NCI-H526 (cell line): ENCODE measurements at regions not wholly inside any gene's neighbourhood (a gene's known extent, or its start where the extent isn't known, plus 50 kb on each side); places are given as distances from the start of the nearest gene placed in this dataset.
"Not testable (repeated sequence)": the region's sequence is repeated elsewhere in the genome, so short reads cannot be mapped to it uniquely, and the experiment has no call there.

Source experiments
- DNase-seq, 2 experiments: peaks; one replicate each; lab custom pipeline; 2025; lab: John Stamatoyannopoulos, UW

DNA sequence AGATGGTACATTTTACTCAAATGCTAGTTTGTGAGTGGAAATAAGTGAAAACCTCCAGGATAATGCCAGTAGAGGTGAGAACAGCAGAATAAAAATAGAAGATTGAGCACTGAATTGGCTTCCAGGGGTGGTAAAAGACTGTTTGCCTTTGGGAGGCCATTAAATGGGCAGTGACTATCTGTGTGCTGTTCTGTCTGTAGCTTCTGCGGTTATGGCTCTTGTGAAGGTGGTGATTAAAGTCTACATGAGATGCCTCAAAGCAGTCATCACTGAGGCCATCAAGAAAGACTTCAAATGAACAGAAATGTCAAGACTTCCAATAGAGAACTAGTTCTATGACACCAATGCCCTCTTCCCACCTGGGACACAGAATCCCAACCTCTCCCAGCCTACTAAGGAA is 108.8 kb downstream of the EFHB start:
- DNase-seq, result no peak

- no peak for DNase-seq
Observed at GRCh38 chr3:19822805-19823204, 111.2 kb downstream of the EFHB start.

- DNase-seq, result no peak
Observed at GRCh38 chr3:19816631-19817030, 117.4 kb downstream of the EFHB start.

- no peak for DNase-seq
Observed at GRCh38 chr3:19815805-19816204, 118.2 kb downstream of the EFHB start.

DNA sequence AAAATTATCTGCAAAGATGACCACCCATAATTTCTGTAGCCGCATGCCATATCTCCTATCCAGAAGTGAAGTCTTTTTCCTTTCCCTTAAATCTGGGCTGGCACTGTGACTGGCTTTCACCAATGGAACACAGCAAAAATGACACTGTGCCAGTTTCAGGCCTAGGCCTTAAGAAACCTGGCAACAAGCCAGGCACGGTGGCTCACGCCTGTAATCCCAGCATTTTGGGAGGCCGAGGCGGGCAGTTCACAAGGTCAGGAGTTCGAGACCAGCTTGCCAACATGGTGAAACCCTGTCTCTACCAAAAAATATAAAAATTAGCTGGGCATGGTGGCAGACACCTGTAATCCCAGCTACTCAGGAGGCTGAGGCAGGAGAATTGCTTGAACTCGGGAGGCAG is 120.3 kb downstream of the EFHB start:
- not testable (repeated sequence) for DNase-seq

- no peak for DNase-seq
Observed at GRCh38 chr3:19811689-19812088, 122.3 kb downstream of the EFHB start.

GRCh38 chr3:19808834-19809233 is 125.2 kb downstream of the EFHB start:
- DNase-seq, result no peak

- DNase-seq, result no peak
Observed at GRCh38 chr3:19799887-19800286, 134.1 kb downstream of the EFHB start.

- DNase-seq, result no peak
Observed at GRCh38 chr3:19799115-19799514, 134.9 kb downstream of the EFHB start.

DNA sequence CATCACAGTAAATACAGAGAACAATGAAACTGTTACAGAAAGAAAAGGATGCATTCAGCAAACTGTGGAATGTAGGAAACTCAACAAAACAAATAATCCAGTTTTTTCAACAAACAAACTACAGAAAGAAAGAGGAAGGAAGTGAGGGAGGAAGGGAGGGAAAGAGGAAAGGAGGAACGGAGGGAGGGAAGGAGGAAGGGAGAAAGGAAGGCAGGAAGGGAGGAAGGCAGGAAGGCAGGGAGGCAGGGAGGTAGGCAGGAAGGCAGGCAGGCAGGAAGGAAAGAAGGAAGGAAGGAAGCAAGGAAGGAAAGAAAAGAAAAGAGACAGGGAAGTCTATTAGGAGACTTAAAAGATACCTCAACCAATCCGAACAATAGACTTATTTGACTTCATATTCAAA is 135.7 kb downstream of the EFHB start:
- no peak for DNase-seq

DNA sequence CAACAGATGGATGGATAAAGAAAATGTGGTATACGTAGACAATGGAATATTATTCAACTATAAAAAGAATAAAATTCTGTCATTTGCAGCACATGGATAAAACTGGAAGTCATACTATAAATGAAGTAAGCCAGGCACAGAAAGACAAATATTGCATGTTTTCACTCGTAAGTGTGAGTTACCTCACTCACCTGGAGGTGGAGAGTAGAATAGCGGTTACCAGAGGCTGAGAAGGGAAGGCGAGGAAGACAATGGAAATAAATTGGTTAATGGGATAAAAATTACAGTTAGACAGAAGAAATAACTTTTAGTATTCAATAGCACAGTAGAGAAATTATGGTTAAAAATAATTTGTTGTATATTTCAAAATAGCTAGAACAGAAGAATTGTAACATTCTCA is 141.6 kb downstream of the EFHB start:
- no peak for DNase-seq

DNA sequence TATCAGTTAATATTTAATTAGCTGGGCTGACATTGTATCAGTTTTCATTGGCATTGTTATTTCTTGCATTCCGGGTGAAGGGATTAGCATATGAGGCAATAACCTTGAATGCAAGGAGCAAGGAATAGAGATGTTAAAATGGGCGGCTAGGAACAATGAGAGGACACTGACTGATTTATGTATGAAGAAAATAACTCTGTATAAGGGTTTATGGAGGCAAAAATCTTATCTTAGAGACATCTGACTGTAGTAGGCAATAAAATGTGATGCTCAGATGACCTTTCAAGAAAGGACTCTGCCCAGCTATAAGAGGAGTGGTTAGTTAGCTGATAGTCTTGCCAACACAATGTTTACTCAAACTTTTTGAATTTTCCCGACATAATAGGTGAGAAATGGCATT is 158.3 kb downstream of the EFHB start:
- no peak for DNase-seq

DNA sequence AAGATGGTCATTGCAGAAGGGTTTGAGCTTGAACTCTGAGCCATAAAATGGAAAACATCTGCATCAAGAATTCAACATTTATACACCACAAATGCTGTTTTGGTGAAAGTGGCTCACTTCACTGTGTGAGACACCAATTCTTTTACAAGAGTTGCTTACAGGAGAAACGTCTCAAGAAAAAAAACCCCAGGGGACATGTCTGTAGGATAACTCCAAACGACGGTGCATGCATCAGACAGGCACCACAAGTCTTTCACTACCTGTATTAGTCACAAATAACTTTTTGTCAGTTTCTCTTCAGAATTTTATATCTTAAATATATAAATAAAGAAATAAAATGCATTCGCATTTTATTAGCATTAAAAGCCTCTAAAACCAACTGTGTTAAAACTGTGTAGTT is 164.3 kb downstream of the EFHB start:
- DNase-seq, result no peak

DNA sequence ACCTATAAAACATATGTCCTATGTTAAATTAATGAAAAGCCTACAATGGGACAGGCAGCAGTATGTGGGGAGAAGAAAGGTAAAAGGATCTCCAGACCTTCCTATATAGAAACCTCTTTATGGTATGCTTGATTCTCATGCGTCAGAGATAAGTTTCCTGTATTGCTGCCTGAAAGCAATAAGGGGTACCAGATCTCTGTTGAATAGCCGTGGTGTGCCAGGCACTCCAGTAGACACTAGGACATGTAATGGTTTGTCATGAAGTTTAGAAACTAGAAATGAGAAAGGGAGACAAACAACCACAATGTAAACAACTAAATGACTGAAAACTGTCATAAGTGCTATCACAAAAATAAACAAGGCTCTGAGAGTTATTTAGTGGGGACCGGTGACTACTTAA is 168.1 kb downstream of the EFHB start:
- DNase-seq, result no peak

GRCh38 chr3:19757773-19758172 is 176.2 kb downstream of the EFHB start:
- no peak for DNase-seq

DNA sequence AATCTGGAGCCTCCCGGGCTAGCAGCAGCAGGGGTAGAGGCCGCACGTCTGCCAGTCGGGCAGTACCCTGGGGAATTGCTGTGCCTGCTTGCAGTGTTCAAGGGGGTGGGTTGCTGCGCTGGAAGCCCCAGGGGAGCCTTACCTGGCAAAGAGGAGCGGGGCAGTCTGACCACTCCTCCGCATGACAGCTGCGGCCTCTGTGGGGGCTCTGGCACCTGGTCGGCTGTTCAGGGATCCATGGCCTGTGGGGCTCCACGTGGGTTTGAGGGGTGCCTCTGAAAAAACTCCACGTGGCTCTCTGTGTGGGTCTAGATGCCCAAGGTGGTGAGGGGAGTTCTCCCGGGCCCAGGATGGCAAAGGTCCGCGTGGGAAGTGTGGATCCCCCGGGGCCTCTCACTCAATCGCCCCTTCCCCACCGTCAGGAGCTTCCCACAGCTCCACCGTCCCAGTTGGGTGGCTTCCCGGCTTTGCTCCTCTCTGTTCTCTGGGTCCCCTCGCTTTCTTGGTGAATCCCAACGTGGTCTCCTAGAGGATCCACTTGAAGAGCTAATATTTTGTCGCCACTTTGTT is 184.5 kb downstream of the EFHB start:
- no peak for DNase-seq

DNA sequence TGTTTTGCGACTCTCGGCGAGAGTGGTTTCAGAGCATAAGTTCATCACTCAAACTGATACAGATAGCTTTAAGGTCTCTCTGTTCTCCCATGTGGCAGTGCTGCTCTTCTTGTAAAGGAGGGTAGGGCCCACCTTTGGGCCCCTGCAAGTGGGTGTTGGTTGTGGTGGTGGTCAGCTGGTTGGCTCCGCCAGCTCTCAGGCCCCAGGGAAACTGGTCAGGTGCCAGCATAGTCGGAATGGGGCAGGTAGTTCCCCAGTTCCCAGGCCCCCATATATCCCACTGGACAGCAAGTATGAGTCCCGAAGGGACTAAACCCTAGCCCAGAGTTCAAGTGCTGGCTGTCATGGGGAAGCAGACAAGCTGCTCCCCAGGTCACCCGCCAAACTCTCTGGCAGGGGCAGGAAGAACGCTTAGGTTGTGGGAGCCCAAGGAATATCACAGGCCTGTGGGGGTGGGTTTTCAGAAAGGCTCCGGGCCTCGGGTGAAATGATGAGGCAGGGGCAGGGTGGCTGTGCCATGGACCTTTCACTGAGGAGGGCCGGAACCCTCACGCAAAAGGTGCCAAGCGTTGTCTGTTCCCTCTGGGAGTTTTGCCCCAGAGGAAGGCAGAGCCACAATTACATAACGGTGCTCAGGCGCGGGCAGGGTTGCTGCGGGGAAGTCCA is 185.1 kb downstream of the EFHB start:
- DNase-seq, result no peak

- DNase-seq, result no peak
Observed at GRCh38 chr3:19744047-19744446, 190.0 kb downstream of the EFHB start.

DNA sequence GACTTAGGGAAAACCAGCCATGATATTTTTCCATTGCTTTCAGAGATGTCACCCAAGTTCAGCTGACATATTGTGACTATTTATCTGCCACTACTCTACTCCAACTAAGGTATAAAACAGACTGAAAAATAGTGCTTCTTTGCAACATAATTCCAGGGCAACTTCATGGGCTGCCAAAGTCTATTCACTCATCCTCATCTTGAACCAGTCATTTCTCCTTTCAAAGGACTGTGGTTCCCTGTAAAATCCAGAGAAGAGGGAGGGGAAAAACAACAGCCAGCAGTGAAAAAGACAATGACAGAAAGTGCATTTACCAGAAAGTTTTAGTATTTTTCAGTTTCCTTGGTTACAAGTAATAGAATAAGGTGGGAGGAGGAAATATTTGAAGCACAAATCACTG is 191.1 kb downstream of the EFHB start:
- no peak for DNase-seq

GRCh38 chr3:19739504-19739903 is 194.5 kb downstream of the EFHB start:
- no peak for DNase-seq

DNA sequence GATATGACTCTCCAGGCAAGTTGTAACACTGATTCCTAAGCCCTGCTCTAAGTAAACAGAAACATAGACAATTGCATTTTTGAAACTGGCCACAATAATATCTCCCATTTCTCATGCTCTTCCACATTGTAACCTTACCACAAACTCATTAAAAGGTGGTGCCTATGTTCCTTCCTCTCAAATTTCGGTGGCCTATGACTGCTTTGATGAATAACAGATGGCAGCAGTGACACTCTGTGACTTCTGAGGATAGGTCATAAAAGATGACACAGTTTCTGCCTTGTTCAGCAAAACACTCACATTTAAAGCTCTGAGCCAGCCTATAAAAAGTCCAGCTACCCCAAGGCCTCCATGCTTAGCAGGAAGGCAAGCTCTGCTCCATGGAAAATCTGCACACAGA is 195.2 kb downstream of the EFHB start:
- DNase-seq, result no peak

DNA sequence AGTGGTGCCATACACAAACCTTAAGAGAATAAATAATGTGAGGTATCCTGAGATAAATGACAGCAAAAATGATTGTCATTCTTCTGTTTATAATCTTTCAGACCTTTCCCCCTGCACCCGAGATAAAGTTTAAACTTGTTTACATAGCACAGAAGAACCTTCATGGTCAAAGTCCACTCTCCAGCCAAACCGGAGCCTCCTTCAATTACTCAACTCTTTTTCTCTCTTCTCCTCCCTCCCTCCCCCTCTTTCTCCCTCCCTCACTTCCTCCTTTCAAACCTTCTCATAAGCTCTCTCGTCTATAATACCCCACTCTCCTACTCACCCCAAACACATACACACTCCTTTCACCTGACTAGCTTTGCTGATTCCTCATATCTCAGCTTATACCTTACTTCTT is 198.9 kb downstream of the EFHB start:
- no peak for DNase-seq

DNA sequence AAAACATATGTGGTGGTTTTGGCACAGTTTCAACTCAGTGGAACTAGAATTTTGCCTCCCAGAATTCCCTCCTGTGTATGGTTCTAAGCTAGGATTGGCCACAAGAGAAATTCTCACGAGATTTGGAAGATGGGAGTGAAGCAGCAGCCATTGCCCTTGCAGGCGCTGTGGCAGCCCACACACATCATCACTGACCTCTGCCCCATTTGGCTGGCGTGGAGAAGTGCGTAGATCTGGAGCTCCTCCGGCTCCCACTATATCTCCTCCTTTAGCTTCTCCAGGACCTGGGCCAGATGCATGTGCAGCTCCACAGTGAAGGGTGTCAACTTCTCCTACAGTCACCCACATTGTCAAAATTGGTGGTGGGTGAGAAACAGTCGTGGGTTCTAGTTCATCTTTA is 199.6 kb downstream of the EFHB start:
- DNase-seq, result no peak

DNA sequence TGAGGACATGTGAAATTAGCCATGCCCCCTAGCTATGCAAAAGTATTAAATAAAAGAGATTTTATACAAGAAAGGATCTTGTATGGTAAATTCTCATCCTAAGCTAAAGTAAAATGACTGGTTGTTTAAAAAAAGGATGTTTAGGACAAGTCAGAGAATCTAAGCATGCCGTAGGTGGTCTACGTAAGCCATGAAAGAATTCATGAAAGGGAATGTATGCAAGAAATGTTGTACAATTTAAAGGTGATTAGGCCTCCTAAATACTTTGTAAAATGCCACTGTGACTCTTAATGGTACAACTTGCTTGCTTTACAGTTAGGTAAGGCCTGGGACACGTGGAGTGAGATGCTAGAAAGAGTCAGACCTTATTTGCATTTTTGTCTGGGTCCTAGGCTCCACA is 209.0 kb downstream of the EFHB start:
- no peak for DNase-seq
